DOHH2 (cell line): ENCODE measurements at regions not wholly inside any gene's neighbourhood (a gene's known extent, or its start where the extent isn't known, plus 50 kb on each side); places are given as distances from the start of the nearest gene placed in this dataset.

Experiments used
- CTCF ChIP-seq: fragments of 200-600 bp; sonication (generic); IDR thresholded peaks from one replicate; pipeline ENCODE4 v1.5.1; 2014; ENCODE audit warnings: antibody characterized with exemption, mild to moderate bottlenecking, low read depth, low read length; ENCODE audit not compliant: poor library complexity, severe bottlenecking
- EZH2phosphoT487 ChIP-seq: fragments of 200-600 bp; sonication (generic); IDR thresholded peaks from 2 replicates; pipeline ENCODE4 v1.6.1; 2017; ENCODE audit warnings: borderline replicate concordance, mild to moderate bottlenecking, antibody characterized with exemption, low read length, moderate library complexity, mixed read lengths

- TF ChIP-seq CTCF (no peak), EZH2phosphoT487 (no peak)
These were observed 185.6 kb upstream of the NAV3 start for GRCh38 chr12:77644915-77645605.
